HG02885 (cell line): ENCODE measurements at regions not wholly inside any gene's neighbourhood (a gene's known extent, or its start where the extent isn't known, plus 50 kb on each side); places are given as distances from the start of the nearest gene placed in this dataset.

Source experiments
- ATAC-seq: cut with Tn5 transposase; IDR thresholded peaks from one replicate; pipeline ENCODE4 v1.9.1; 2021; ENCODE audit warnings: mild to moderate bottlenecking; ENCODE audit not compliant: unreplicated experiment, poor library complexity

DNA sequence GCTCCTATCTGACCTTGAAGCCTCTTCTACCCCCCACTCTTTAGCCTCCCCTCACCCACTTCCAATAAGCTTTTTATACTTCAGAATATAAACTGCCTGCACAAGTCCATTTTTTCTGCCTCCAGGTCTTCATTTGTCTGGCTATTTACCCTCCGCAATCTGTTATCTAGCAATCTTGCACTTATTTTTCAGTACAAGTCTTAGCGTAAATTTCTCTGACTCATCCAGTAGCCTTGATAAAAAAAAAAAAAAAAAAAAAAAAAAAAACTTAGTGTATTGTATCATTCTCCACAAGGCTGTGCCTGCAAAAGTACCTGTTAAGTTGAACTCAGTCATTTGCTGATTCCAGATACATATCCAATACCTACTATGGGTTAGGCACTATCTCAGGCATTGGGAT, 219.5 kb upstream of the DKK2 start:
- ATAC-seq, result no peak

DNA sequence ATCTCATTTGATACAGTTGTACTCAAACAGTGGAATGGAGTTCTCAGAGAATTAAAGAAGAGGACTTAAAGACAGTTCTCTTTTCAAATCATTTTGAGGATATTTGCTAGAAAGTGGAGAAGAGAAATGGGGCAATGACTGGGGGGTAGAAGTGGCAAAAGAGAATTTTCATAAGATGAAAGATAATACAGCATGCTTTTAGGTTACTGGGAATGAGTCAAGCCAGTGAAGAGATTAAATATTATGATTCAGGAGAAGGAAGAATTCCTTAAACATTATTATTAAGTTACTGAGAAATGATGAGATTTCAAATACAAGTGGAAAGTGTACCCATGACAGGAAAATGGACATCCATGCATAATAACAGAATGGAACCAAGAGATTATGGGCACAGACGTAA, 219.0 kb upstream of the DKK2 start:
- no peak for ATAC-seq

GRCh38 chr4:107253579-107254068, 217.5 kb upstream of the DKK2 start:
- ATAC-seq, result no peak

DNA sequence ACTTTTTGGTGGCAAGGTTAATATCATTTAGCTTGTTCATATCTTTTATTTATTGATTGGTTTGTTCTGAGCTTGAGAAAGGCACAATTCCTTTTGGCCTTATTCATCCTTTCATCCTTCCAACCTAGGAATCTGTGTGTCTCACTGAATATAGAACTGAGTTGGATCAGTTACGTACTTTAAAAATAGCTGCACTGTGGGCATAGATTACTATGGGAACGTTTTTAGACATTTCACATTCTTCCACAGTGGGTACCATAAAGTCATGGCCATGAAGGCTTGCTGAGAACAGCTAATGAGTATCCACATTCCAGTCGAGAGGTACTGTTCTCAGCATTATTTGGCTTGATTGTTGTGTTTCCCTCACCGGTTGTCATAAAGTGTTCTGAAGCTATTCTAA, 217.0 kb upstream of the DKK2 start:
- no peak for ATAC-seq

DNA sequence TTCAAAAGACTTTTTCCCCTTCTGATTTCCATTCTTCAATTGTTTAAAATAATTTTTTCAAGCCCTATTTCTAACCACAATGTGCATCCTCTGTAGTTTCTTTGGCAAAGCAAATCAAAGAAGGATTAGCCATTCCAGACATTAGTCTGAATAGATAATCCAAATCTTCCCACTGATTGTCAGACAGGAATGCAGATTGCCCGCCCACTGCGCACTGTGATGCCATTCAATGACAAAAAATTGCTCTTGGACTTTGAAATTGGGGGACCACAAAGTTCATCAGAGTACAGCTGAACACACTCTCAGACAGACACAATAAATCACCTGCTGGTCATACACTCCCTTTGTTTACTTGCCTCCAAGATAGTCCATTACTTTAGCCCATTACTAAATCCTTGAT, 216.5 kb upstream of the DKK2 start:
- no peak for ATAC-seq

DNA sequence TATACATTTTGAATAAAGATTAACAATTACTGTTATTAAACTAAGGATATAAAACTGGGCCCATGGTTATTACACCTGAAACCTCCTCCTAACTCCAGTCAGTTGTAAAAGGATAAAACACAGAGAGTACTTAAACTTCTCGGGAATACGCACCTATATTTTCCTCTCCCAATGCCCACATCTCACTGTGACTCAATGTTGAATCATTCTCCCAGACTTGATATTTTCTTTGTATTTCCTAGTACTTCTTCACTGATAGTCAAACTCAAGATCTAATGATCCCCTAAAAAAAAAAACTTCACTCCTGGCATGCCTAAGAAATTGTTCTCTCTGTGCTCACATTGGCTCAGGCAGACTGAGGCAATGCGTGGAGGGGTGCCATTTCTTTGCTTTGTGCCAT, 212.5 kb upstream of the DKK2 start:
- no peak for ATAC-seq

DNA sequence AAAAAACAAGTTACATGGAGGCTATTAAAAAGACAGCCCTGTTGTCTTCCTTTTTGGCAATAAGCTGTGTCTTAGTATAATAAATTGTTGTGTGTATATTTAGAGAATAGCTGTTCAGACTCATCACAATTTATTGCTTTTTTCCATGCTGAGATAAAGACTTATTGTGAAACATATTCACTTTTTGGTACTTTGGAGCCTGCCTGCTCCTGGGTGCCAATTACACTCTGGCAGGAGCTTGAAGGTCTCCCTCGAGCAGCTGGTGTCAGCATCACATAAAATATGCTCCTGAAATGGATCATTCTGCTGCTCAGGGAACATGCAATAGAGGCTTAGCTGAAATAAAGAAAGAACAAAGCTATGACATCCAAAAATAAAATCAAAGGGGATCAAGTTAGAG, 211.6 kb upstream of the DKK2 start:
- no peak for ATAC-seq

DNA sequence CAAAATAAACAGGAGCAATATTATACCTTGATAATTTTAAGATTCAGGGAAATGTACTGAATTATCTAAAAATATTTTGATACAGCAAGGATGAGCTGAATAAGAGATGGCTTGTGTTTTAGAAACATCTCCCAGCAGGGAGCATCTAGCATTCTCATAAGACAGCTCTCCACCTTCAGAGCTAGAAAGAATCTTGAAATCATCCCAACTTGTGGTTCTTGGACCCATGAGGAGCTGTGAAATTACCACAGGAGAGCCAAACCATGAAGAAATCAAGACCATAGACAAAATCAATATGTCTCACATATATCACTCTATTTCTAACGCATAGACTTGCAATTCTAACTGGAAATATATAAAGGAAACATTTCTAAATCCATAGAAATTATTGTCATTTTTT, 210.6 kb upstream of the DKK2 start:
- no peak for ATAC-seq

GRCh38 chr4:107243141-107243781, 207.1 kb upstream of the DKK2 start:
- ATAC-seq, result no peak

DNA sequence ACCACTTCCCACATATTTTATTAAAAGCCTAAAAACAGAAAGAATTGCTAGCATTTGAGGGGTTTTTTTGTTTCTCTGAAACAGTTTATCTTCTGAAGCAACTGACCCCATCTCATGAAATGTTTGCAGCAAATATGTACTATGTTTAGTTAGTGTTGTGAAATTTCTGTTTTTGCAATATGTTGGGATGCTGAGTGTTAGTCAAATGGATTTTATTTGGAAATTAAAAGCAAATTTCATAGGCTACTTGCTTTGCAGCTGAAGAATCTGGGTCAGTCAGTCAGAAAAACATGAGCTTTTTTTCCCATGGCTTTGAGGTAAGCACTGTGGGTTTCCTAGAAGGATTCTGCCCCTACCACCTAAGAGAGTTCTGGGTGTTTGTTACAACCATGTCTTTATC, 184.9 kb upstream of the DKK2 start:
- no peak for ATAC-seq

- no peak for ATAC-seq
Observed at GRCh38 chr4:107219681-107220080, 183.6 kb upstream of the DKK2 start.

DNA sequence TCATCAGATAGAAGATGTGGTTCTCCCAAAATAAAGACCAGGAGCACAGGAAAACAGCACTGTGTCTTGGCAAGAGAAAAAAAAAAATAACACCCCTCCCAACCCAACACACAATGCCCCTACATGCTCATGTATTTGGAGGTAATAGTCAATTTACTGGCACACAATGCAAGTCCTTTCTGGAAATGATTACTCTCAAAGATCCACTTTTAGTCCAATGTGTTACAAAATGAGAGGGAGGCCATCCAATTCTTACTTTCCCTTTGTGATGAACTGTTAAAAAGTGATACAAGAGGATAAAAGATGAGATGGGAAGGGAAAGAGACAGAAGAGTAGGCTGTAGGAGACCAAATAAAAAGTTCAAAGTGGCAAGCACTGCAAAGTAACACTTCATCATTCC, 180.3 kb upstream of the DKK2 start:
- no peak for ATAC-seq

- ATAC-seq, result no peak
Observed at GRCh38 chr4:107215222-107215621, 179.1 kb upstream of the DKK2 start.

DNA sequence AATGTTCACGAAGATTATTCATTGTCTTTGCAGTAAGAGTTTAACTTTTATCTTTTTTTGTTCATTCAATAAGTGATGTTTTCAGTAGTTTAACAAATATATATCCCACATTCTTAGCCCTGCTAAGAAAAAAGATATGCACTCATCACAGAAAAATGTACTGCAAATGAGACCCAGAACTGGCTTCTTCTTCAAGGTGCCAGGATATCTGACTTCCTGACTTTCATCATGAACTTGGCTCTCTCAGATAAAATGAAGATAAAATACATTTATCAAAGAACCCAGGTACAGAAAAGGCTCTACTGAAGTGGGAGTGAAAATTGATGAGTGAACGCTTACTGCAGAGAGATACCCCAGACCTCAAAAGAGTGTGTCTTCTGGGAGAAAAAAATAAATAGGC, 177.8 kb upstream of the DKK2 start:
- no peak for ATAC-seq

DNA sequence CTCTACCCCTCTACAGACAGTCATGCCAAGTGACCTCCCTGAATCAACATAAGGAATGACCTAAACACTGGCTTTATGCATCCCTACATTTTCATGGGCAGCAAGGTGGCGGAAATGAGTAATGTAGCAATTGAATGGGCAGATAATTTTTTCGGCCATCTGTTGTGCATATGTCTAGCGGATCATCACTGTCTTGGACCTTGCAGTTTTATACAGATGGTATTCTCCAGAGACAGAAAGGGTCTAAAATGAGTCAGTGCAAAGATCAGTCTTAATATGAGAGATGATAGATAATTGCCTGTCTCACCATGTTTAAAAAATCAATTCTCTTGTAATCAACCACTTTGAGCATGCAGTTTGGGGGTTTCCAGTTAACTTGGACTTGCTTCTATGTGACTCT, 177.3 kb upstream of the DKK2 start:
- ATAC-seq, result no peak

DNA sequence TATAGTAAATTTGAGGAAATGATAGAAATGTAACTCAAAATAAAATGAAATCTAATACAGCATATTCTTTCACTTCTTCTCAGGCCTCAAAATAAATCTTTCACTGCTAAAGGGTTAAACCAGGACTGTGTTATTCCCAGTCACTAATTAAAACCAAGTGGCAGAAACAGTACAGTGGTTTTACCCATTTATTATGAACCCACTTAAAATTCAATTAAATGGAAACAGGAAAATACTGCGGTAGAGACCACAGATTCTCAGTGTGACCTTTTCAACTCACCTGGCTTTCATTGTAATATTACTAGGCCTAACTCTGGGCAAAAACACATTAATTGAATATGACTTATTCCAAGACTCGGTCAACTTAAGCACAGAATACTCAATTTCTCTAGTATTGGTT, 176.5 kb upstream of the DKK2 start:
- no peak for ATAC-seq

- ATAC-seq, result no peak
Observed at GRCh38 chr4:107210450-107211239, 174.5 kb upstream of the DKK2 start.

- no peak for ATAC-seq
Observed at GRCh38 chr4:107203733-107204132, 167.6 kb upstream of the DKK2 start.

- ATAC-seq, result no peak
Observed at GRCh38 chr4:107202744-107203143, 166.6 kb upstream of the DKK2 start.

DNA sequence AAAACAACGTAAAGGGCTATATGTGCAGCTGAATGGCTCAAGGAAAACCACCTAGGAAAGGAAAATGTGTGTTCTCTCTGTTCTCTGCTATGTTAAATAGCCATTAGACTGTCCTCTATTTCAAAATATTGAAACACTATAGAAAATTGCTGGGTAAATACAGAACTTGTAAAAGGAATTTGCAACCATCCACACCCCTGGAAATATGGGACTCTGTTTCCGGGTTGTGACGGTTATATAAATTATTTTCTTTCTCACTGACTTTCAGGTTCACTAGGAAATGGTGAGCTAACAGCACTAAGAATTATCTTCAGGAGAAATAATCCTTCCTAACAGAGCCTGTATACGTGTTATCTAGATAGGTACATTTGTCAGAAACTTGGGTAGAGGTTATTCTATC, 161.0 kb upstream of the DKK2 start:
- ATAC-seq, result no peak

GRCh38 chr4:107196312-107196711, 160.2 kb upstream of the DKK2 start:
- ATAC-seq, result no peak

DNA sequence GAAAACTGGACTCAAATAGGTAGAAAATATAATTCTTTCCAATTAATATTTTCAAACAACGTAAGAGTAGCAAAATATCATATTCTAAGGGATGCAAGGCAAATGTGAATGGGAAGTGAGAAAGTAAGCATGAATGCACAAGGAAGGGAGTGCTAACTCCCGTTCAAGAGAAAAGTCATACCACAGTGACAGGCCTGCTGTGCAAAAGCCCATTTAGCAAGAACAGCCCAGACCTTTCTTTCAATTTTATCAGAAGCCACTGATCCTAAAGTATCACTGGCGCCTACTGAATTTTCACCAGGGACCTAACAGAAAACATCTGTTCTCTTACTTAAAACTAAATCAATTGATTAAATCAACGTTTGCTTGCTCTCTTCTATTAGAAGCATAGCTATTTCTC, 157.9 kb upstream of the DKK2 start:
- no peak for ATAC-seq
